Sigmoid colon (tissue), 6 donors: ENCODE measurements at regions not wholly inside any gene's neighbourhood (a gene's known extent, or its start where the extent isn't known, plus 50 kb on each side); places are given as distances from the start of the nearest gene placed in this dataset.
A peak's percentile ranks its signal among the peaks of the same experiment; 100 is the strongest.

Source experiments
- DNase-seq: peaks from one replicate; pipeline ENCODE4 v3.0.0-alpha.2; 2019
- H3K27ac ChIP-seq, 4 donors: fragments of 200-600 bp; sonication (generic); one replicate each; pipeline ENCODE4 v1.5.1; 2016 to 2019; ENCODE audit warnings: mild to moderate bottlenecking in 1 of 4
- H3K27me3 ChIP-seq, 3 donors: fragments of 200-600 bp; sonication (generic); one replicate each; pipeline ENCODE4 v1.5.1; 2019; ENCODE audit warnings: mild to moderate bottlenecking in 1 of 3
- H3K36me3 ChIP-seq, 4 donors: fragments of 200-600 bp; sonication (generic); one replicate each; pipeline ENCODE4 v1.5.1; 2016 to 2019
- H3K4me1 ChIP-seq, 4 donors: fragments of 200-600 bp; sonication (generic); one replicate each; pipeline ENCODE4 v1.5.1; 2017 to 2019
- H3K4me3 ChIP-seq, 4 donors: fragments of 200-600 bp; sonication (generic); one replicate each; pipeline ENCODE4 v1.5.1; 2017 to 2019; ENCODE audit warnings: mild to moderate bottlenecking in 2 of 4, moderate library complexity in 1 of 4
- H3K9me3 ChIP-seq, 4 donors: fragments of 200-600 bp in 3 of 4; sonication (generic) in 3 of 4; one replicate each; pipeline versions ENCODE4 v1.5.1 to v1.6.1; 2013 to 2019
- EP300 ChIP-seq, 4 donors: sonication (generic); formaldehyde crosslinking; IDR thresholded peaks; one replicate each; pipeline ENCODE4 v1.6.1; 2017; ENCODE audit warnings: antibody characterized with exemption in 4 of 4
- POLR2A ChIP-seq, 2 donors: fragments of 450-650 bp; IDR thresholded peaks; one replicate each; pipeline ENCODE4 v1.6.1; 2016; ENCODE audit warnings: antibody characterized with exemption in 2 of 2, mild to moderate bottlenecking in 2 of 2, moderate library complexity in 2 of 2
- POLR2AphosphoS5 ChIP-seq, 4 donors: sonication (generic); formaldehyde crosslinking; IDR thresholded peaks; one replicate each; pipeline ENCODE4 v1.6.1; 2017; ENCODE audit warnings: antibody characterized with exemption in 4 of 4
- WGBS, 2 donors: extraction: QIAGEN DNeasy Blood & Tissue Kit; methylation state at CpG; one replicate each; pipeline ENCODE4 v1.1.7; 2013; 5-methylcytosine and 5-hydroxymethylcytosine counted together
- intact Hi-C: fragments of 100-400 bp; cut with DNase I; formaldehyde crosslinking; loops from one replicate; pipeline ENCODE4 v1.15.1; 2023
- TF ChIP-seq, protein P1 (sequence below), 4 experiments: fragments of 450-650 bp in 3 of 4; fragments of 200-600 bp in 1 of 4; IDR thresholded peaks; one replicate each; pipeline ENCODE4 v1.5.1; 2016 to 2019; ENCODE audit warnings: antibody characterized with exemption in 4 of 4, mild to moderate bottlenecking in 3 of 4, moderate library complexity in 2 of 4
- donor health status: healthy with polysubstance abuse.
- donor health status: healthy.

DNA sequence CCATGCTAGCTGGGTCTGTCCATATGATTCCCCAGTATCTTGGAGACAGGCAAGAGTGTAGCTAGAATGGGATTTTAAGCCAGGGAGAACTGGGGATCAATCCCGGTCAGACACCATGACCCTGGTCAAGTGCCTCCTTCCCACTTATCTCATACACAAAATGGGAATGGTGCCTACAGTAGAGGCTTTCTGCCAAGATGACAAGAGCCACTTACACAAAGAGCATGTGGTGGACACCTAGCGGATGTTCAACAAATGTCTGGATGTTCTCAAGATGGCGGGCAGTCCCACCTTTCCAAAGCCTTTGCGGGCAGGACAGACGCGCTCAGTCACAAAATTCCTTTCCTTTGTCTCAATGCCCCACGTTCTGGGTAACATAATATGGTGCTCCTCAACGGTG lies 57.3 kb downstream of the MAF start:
- Histone ChIP-seq H3K9me3 (no peaks in the 10 kb centered on the region), H3K27me3 (no peaks in the 10 kb centered on the region), H3K4me1 (no peaks in the 10 kb centered on the region), H3K36me3 (no peaks in the 10 kb centered on the region), H3K4me3 (no peak overlapping the region), H3K27ac (no peak overlapping the region)
- intact Hi-C loops = no loop called here
- 92 to 95% methylated on average over 8 of the region's 8 CpGs for WGBS, 2 donors
- no peak for DNase-seq
- TF ChIP-seq POLR2AphosphoS5 (IDR thresholded peaks at IDR 0.05) (no peak), EP300 (IDR thresholded peaks at IDR 0.05) (no peak)

DNA sequence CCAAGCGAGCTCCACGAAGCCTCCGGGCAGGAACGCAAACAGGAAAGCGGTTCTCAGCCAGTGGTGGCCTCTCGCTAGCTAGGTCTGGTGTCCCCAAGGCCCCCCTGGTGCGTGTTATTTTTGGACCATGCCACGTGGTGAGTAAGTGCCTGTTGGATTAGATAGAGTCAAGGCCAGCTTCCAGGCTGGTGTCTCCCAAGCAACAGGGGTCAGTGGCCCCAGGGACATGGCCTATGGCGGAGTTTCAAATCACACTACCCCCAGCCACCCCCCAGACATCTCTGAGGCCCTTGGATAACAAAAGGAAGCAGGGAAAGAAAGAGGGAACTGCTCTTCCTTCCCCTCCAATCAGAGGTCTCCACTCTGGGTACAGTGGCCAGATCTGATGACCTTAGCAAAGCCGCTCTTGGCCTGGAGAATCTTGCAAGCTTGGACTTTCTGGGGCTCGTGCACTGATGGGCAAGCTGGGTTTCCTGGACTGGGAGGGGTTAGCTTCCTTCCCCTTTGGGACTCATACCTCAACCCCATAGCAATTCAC lies 58.2 kb downstream of the MAF start:
- Histone ChIP-seq H3K27ac (peak overlapping the region in 1 of 4 donors; percentile 18), H3K27me3 (no peaks in the 10 kb centered on the region), H3K9me3 (no peaks in the 10 kb centered on the region), H3K4me3 (no peak overlapping the region), H3K4me1 (no peaks in the 10 kb centered on the region), H3K36me3 (no peaks in the 10 kb centered on the region)
- intact Hi-C loops = no loop called here
- peak; percentile 75 for DNase-seq
- TF ChIP-seq EP300 (IDR thresholded peaks at IDR 0.05) (no peak), POLR2A (IDR thresholded peaks at IDR 0.05) (no peak), POLR2AphosphoS5 (IDR thresholded peaks at IDR 0.05) (no peak)
- TF ChIP-seq, protein P1, sequence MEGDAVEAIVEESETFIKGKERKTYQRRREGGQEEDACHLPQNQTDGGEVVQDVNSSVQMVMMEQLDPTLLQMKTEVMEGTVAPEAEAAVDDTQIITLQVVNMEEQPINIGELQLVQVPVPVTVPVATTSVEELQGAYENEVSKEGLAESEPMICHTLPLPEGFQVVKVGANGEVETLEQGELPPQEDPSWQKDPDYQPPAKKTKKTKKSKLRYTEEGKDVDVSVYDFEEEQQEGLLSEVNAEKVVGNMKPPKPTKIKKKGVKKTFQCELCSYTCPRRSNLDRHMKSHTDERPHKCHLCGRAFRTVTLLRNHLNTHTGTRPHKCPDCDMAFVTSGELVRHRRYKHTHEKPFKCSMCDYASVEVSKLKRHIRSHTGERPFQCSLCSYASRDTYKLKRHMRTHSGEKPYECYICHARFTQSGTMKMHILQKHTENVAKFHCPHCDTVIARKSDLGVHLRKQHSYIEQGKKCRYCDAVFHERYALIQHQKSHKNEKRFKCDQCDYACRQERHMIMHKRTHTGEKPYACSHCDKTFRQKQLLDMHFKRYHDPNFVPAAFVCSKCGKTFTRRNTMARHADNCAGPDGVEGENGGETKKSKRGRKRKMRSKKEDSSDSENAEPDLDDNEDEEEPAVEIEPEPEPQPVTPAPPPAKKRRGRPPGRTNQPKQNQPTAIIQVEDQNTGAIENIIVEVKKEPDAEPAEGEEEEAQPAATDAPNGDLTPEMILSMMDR (IDR thresholded peaks at IDR 0.05) = no peak
- 70 to 81% methylated on average over 11 of the region's 11 CpGs for WGBS, 2 donors

DNA sequence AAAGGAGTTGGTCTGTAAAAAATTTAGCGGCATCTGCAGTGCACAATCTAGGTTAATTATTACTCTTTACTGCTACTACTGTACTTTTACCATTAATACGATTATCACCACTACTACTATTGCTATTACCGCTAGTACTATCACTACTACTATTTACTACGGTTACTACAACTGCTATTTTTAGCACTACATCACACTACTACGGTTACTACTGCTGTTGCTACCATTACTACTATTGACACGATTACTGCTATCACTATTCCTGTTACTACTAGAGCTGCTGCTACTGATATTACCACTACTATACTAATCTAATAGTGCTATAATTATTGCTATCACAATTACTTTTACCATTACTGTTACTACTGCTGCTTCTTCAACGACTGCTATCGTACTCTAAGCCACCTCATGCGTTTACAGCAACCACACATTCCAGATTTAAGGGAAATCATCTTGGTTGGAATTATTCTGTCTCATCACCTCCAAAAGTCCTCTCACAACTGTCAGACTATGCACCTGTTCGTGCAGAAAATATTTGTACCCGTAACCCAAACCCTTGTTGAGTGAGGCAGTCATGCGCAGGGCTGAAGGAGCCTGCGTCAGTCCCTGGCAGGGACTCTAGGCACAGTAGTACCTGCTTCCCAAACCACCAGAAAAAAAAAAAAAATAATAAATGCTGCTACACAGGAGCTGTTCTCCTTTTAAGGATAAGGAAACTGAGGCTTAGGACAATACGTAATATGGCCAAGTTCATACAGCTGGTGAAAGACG lies 59.5 kb downstream of the MAF start:
- Histone ChIP-seq H3K4me1 (no peaks in the 10 kb centered on the region), H3K36me3 (no peaks in the 10 kb centered on the region), H3K27ac (no peak overlapping the region), H3K4me3 (no peak overlapping the region), H3K9me3 (no peaks in the 10 kb centered on the region), H3K27me3 (no peaks in the 10 kb centered on the region)
- TF ChIP-seq EP300 (IDR thresholded peaks at IDR 0.05) = no peak
- no peak for TF ChIP-seq POLR2A (IDR thresholded peaks at IDR 0.05)
- no peak for TF ChIP-seq POLR2AphosphoS5 (IDR thresholded peaks at IDR 0.05)
- TF ChIP-seq, protein P1 (IDR thresholded peaks at IDR 0.05) = no peak
- intact Hi-C loops = no loop called here
- 71 to 91% methylated on average over 15 of the region's 15 CpGs for WGBS, 2 donors
- DNase-seq = no peak

DNA sequence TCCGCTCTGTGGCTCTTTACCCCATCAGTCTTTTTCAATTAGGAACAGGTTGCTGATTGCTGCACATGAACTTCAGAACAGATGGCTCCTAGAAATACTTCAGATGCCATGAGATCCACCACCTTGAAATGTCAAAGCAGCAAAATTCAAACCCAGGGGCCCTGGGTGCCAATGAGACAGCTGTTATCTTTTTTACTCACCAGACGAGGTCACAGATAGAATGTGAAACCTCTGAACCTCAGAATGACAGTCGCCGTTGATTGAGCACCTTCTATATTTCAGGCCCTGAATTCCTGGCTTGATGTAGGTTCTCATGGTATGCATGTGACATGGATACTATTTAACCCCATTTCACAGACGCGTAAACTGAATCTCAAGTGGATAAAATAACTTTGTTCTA lies 63.0 kb downstream of the MAF start:
- no peak overlapping the region for H3K27ac ChIP-seq
- no peaks in the 10 kb centered on the region for H3K4me1 ChIP-seq
- no peaks in the 10 kb centered on the region for H3K36me3 ChIP-seq
- H3K27me3 ChIP-seq = no peaks in the 10 kb centered on the region
- H3K4me3 ChIP-seq = no peak overlapping the region
- intact Hi-C loops = no loop called here
- no peaks in the 10 kb centered on the region for H3K9me3 ChIP-seq
- TF ChIP-seq, protein P1 (IDR thresholded peaks at IDR 0.05) = no peak
- TF ChIP-seq POLR2AphosphoS5 (IDR thresholded peaks at IDR 0.05) = no peak
- TF ChIP-seq POLR2A (IDR thresholded peaks at IDR 0.05) = no peak
- TF ChIP-seq EP300 (IDR thresholded peaks at IDR 0.05) = no peak
- DNase-seq = no peak
- WGBS, 2 donors = 78 to 87% methylated on average over 6 of the region's 6 CpGs

DNA sequence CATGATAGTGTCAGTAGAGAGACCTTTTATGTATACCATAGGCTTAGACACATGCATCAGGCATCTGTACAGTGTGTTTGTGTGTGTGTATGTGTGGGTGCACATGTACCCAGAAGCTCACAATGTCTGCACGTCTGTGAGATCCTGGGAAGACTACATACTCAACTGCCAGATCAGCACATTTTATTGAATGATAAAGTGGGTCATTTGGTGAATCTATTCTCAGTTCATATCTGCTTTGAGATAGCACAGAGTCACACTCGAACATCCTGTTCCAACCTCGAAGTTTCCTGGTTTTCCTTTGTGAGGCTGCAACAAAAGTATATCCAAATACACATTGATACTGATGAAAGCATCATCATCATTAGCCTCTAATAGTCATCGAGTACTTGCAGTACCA lies 63.6 kb downstream of the MAF start:
- intact Hi-C loops = no loop called here
- no peak for DNase-seq
- Histone ChIP-seq H3K9me3 (no peaks in the 10 kb centered on the region), H3K27me3 (no peaks in the 10 kb centered on the region), H3K27ac (no peak overlapping the region), H3K4me1 (no peaks in the 10 kb centered on the region), H3K4me3 (no peak overlapping the region), H3K36me3 (no peaks in the 10 kb centered on the region)
- TF ChIP-seq, protein P1 (IDR thresholded peaks at IDR 0.05) = no peak
- TF ChIP-seq POLR2AphosphoS5 (IDR thresholded peaks at IDR 0.05) (no peak), EP300 (IDR thresholded peaks at IDR 0.05) (no peak), POLR2A (IDR thresholded peaks at IDR 0.05) (no peak)
- WGBS, 2 donors = 70 to 81% methylated on average over 4 of the region's 4 CpGs
